SK-N-SH (cell line): ENCODE measurements at regions not wholly inside any gene's neighbourhood (a gene's known extent, or its start where the extent isn't known, plus 50 kb on each side); places are given as distances from the start of the nearest gene placed in this dataset.

ENCODE experiments used
- EZH2phosphoT487 ChIP-seq: fragments of 200-600 bp; sonication (generic); IDR thresholded peaks from 2 replicates; pipeline ENCODE4 v1.6.1; 2017; ENCODE audit warnings: low read depth, mixed run types, mild to moderate bottlenecking, antibody characterized with exemption, moderate library complexity, borderline replicate concordance
- FOXM1 ChIP-seq: IDR thresholded peaks from 2 replicates; pipeline ENCODE4 v1.4.0; 2012; ENCODE audit warnings: low read depth, mild to moderate bottlenecking
- JUND ChIP-seq: IDR thresholded peaks from 2 replicates; pipeline ENCODE4 v1.4.0; 2012
- MXI1 ChIP-seq: IDR thresholded peaks from 2 replicates; pipeline ENCODE4 v1.6.1; 2012; ENCODE audit warnings: mild to moderate bottlenecking, low read depth, low read length, improper control_type of control experiment
- POLR2AphosphoS5 ChIP-seq: IDR thresholded peaks from 2 replicates; pipeline ENCODE4 v1.6.1; 2012; ENCODE audit warnings: low read depth, low read length
- RAD21 ChIP-seq: IDR thresholded peaks from 2 replicates; pipeline ENCODE4 v1.6.1; 2012; ENCODE audit warnings: mild to moderate bottlenecking, low read length
- RXRA ChIP-seq: IDR thresholded peaks from 2 replicates; pipeline ENCODE4 v1.4.0; 2012; ENCODE audit warnings: low read depth, mild to moderate bottlenecking, borderline replicate concordance
- SMC3 ChIP-seq: IDR thresholded peaks from 2 replicates; pipeline ENCODE4 v1.6.1; 2012; ENCODE audit warnings: low read depth, low read length, improper control_type of control experiment
- YY1 ChIP-seq: IDR thresholded peaks from 2 replicates; pipeline ENCODE4 v1.4.0; 2012; ENCODE audit warnings: low read depth, mild to moderate bottlenecking
- TF ChIP-seq, protein P1 (sequence below): fragments of 200-600 bp; sonication (generic); IDR thresholded peaks from 2 replicates; pipeline ENCODE4 v1.6.1; 2017; ENCODE audit warnings: antibody characterized with exemption, mild to moderate bottlenecking, moderate library complexity
- TF ChIP-seq, protein P2 (sequence below): IDR thresholded peaks from 2 replicates; pipeline ENCODE4 v1.4.0; 2012; ENCODE audit warnings: low read depth
- TF ChIP-seq, protein P3 (sequence below): IDR thresholded peaks from 2 replicates; pipeline ENCODE4 v1.4.0; 2012; ENCODE audit warnings: low read depth, borderline replicate concordance
- TF ChIP-seq, protein P4 (sequence below): fragments of 150-350 bp; IDR thresholded peaks from 2 replicates; pipeline ENCODE4 v1.6.1; 2016; ENCODE audit warnings: mild to moderate bottlenecking, low read depth, low read length

DNA sequence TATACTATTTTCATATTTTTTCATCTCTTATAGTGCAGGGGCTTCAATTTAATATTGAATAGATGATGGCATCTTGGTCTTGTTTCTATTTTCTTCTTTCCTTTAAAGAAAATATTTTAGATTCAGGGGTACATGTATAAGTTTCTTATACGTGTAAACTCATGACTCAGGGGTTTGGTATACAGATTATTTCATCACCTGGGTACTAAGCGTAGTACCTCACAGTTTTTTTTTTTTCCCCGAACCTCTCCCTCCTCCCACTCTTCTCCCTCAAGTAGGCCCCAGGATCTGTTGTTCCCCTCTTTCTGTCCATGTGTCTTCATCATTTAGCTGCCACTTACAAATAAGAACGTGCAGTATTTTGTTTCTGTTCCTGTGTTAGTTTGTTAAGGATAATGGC, 172.6 kb downstream of the TMTC3 start:
- TF ChIP-seq JUND (no peak), YY1 (no peak), RAD21 (no peak), RXRA (no peak), MXI1 (no peak), FOXM1 (no peak), POLR2AphosphoS5 (no peak), SMC3 (no peak), EZH2phosphoT487 (no peak)
- TF ChIP-seq, protein P1, sequence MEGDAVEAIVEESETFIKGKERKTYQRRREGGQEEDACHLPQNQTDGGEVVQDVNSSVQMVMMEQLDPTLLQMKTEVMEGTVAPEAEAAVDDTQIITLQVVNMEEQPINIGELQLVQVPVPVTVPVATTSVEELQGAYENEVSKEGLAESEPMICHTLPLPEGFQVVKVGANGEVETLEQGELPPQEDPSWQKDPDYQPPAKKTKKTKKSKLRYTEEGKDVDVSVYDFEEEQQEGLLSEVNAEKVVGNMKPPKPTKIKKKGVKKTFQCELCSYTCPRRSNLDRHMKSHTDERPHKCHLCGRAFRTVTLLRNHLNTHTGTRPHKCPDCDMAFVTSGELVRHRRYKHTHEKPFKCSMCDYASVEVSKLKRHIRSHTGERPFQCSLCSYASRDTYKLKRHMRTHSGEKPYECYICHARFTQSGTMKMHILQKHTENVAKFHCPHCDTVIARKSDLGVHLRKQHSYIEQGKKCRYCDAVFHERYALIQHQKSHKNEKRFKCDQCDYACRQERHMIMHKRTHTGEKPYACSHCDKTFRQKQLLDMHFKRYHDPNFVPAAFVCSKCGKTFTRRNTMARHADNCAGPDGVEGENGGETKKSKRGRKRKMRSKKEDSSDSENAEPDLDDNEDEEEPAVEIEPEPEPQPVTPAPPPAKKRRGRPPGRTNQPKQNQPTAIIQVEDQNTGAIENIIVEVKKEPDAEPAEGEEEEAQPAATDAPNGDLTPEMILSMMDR = no peak
- TF ChIP-seq, protein P2, sequence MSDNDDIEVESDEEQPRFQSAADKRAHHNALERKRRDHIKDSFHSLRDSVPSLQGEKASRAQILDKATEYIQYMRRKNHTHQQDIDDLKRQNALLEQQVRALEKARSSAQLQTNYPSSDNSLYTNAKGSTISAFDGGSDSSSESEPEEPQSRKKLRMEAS = no peak
- TF ChIP-seq, protein P3, sequence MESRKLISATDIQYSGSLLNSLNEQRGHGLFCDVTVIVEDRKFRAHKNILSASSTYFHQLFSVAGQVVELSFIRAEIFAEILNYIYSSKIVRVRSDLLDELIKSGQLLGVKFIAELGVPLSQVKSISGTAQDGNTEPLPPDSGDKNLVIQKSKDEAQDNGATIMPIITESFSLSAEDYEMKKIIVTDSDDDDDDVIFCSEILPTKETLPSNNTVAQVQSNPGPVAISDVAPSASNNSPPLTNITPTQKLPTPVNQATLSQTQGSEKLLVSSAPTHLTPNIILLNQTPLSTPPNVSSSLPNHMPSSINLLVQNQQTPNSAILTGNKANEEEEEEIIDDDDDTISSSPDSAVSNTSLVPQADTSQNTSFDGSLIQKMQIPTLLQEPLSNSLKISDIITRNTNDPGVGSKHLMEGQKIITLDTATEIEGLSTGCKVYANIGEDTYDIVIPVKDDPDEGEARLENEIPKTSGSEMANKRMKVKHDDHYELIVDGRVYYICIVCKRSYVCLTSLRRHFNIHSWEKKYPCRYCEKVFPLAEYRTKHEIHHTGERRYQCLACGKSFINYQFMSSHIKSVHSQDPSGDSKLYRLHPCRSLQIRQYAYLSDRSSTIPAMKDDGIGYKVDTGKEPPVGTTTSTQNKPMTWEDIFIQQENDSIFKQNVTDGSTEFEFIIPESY = no peak
- TF ChIP-seq, protein P4, sequence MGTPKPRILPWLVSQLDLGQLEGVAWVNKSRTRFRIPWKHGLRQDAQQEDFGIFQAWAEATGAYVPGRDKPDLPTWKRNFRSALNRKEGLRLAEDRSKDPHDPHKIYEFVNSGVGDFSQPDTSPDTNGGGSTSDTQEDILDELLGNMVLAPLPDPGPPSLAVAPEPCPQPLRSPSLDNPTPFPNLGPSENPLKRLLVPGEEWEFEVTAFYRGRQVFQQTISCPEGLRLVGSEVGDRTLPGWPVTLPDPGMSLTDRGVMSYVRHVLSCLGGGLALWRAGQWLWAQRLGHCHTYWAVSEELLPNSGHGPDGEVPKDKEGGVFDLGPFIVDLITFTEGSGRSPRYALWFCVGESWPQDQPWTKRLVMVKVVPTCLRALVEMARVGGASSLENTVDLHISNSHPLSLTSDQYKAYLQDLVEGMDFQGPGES = no peak
